GM23248 (cell line): ENCODE measurements at regions not wholly inside any gene's neighbourhood (a gene's known extent, or its start where the extent isn't known, plus 50 kb on each side); places are given as distances from the start of the nearest gene placed in this dataset.
"Not testable (repeated sequence)": the region's sequence is repeated elsewhere in the genome, so short reads cannot be mapped to it uniquely, and the experiment has no call there.

ENCODE experiments used
- DNase-seq: peaks from one replicate; pipeline ENCODE4 v3.0.0-alpha.2; 2015
- H2AFZ ChIP-seq: fragments of 200-600 bp; sonication (generic); 2 replicates; pipeline ENCODE4 v1.6.1; 2016; ENCODE audit warnings: antibody characterized with exemption
- H3F3A ChIP-seq: fragments of 200-600 bp; sonication (generic); 2 replicates; pipeline ENCODE4 v1.6.1; 2016; ENCODE audit warnings: mild to moderate bottlenecking, antibody characterized with exemption, mixed run types; ENCODE audit not compliant: insufficient read depth
- H3K27ac ChIP-seq: fragments of 200-600 bp; sonication (generic); 2 replicates; pipeline ENCODE4 v1.5.1; 2016; ENCODE audit warnings: mild to moderate bottlenecking
- H3K27me3 ChIP-seq: fragments of 200-600 bp; sonication (generic); replicated peaks from 2 replicates; pipeline ENCODE4 v1.6.1; 2016; ENCODE audit warnings: mild to moderate bottlenecking; ENCODE audit not compliant: insufficient read depth
- H3K36me3 ChIP-seq: fragments of 200-600 bp; sonication (generic); 2 replicates; pipeline ENCODE4 v1.6.1; 2016; ENCODE audit warnings: low read depth, mild to moderate bottlenecking
- H3K4me1 ChIP-seq: fragments of 200-600 bp; sonication (generic); 2 replicates; pipeline ENCODE4 v1.6.1; 2016; ENCODE audit warnings: mild to moderate bottlenecking; ENCODE audit not compliant: insufficient read depth
- H3K4me2 ChIP-seq: fragments of 200-600 bp; sonication (generic); one replicate; pipeline ENCODE4 v1.6.1; 2016; ENCODE audit warnings: mild to moderate bottlenecking; ENCODE audit not compliant: unreplicated experiment
- H3K4me3 ChIP-seq: fragments of 200-600 bp; sonication (generic); 2 replicates; pipeline ENCODE4 v1.5.1; 2016; ENCODE audit warnings: mild to moderate bottlenecking
- H3K79me2 ChIP-seq: fragments of 200-600 bp; sonication (generic); 2 replicates; pipeline ENCODE4 v1.6.1; 2016; ENCODE audit warnings: mild to moderate bottlenecking; ENCODE audit not compliant: insufficient read depth
- H3K9ac ChIP-seq: fragments of 200-600 bp; sonication (generic); 2 replicates; pipeline ENCODE4 v1.6.1; 2016; ENCODE audit warnings: mild to moderate bottlenecking
- H3K9me2 ChIP-seq: fragments of 200-600 bp; sonication (generic); 2 replicates; pipeline ENCODE4 v1.6.1; 2016; ENCODE audit warnings: mixed run types, mild to moderate bottlenecking, moderate library complexity; ENCODE audit not compliant: insufficient read depth
- H3K9me3 ChIP-seq: fragments of 200-600 bp; sonication (generic); one replicate; pipeline ENCODE4 v1.6.1; 2017; ENCODE audit warnings: low read depth
- H4K20me1 ChIP-seq: fragments of 200-600 bp; sonication (generic); 2 replicates; pipeline ENCODE4 v1.6.0; 2016; ENCODE audit not compliant: insufficient read depth
- EZH2 ChIP-seq: fragments of 200-600 bp; sonication (generic); IDR thresholded peaks from 2 replicates; pipeline ENCODE4 v1.6.1; 2018; ENCODE audit warnings: antibody characterized with exemption, mild to moderate bottlenecking; ENCODE audit not compliant: insufficient read depth, poor library complexity, severe bottlenecking
- EZH2phosphoT487 ChIP-seq: fragments of 200-600 bp; sonication (generic); IDR thresholded peaks from 2 replicates; pipeline ENCODE4 v1.6.1; 2018; ENCODE audit warnings: antibody characterized with exemption, moderate library complexity, mild to moderate bottlenecking, low read depth; ENCODE audit not compliant: insufficient read depth
- WGBS, 2 experiments: methylation state at CpG; one replicate each; pipeline ENCODE4 v1.1.6; 2015 to 2017; ENCODE audit warnings: low lambda C conversion rate in 2 of 2, low coverage in 1 of 2; ENCODE audit errors: missing lambda C conversion rate in 2 of 2; 5-methylcytosine and 5-hydroxymethylcytosine counted together
- in situ Hi-C: fragments of 300-500 bp; cut with MboI; formaldehyde crosslinking; loops from 2 replicates; pipeline ENCODE4 v1.15.0; 2020

- Histone ChIP-seq H3K4me2 (no peak overlapping the region), H3K27ac (no peak overlapping the region), H4K20me1 (no peaks in the 10 kb centered on the region), H3K27me3 (0 out of 2 replicates have a peak, but pooled peaks cover 10% of the 10 kb centered on the region), H3K9me2 (no peaks in the 10 kb centered on the region), H3K9ac (no peak overlapping the region), H3K79me2 (no peaks in the 10 kb centered on the region), H3K4me3 (no peak overlapping the region), H3K9me3 (no peaks in the 10 kb centered on the region), H3K36me3 (no peaks in the 10 kb centered on the region), H2AFZ (no peak overlapping the region), H3K4me1 (peaks cover 7% of the 10 kb centered on the region), H3F3A (no peaks in the 10 kb centered on the region)
- peak; percentile 9 for DNase-seq
- no peak for TF ChIP-seq EZH2
- TF ChIP-seq EZH2phosphoT487, result no peak
- in situ Hi-C loops, result no loop called here
- 46 to 54% methylated on average over 7 of the region's 7 CpGs for WGBS, 2 experiments
These were observed 106.7 kb upstream of the PLEKHG1 start for GRCh38 chr6:150492941-150493340.

GRCh38 chr6:150493552-150493951 lies 106.1 kb upstream of the PLEKHG1 start:
- not testable (repeated sequence) for H3K9ac ChIP-seq, H3K4me2 ChIP-seq

GRCh38 chr6:150494241-150494640 lies 105.4 kb upstream of the PLEKHG1 start:
- Histone ChIP-seq H3K4me2 (no peak overlapping the region), H4K20me1 (no peaks in the 10 kb centered on the region), H3K9me3 (no peaks in the 10 kb centered on the region), H2AFZ (no peak overlapping the region), H3K36me3 (no peaks in the 10 kb centered on the region), H3F3A (no peaks in the 10 kb centered on the region), H3K9me2 (no peaks in the 10 kb centered on the region), H3K9ac (no peak overlapping the region), H3K27ac (no peak overlapping the region), H3K4me3 (no peak overlapping the region), H3K27me3 (0 out of 2 replicates have a peak, but pooled peaks cover 5% of the 10 kb centered on the region), H3K79me2 (no peaks in the 10 kb centered on the region), H3K4me1 (peaks cover 7% of the 10 kb centered on the region)
- in situ Hi-C loops, result no loop called here
- WGBS, 2 experiments, result 14 to 17% methylated on average over 5 of the region's 5 CpGs
- TF ChIP-seq EZH2 (no peak), EZH2phosphoT487 (no peak)
- DNase-seq, result peak; percentile 5

More at GRCh38 chr6:150493552-150493951, 106.1 kb upstream of the PLEKHG1 start:
- H3K27ac ChIP-seq, H3K79me2 ChIP-seq, DNase-seq, H4K20me1 ChIP-seq, in situ Hi-C loops, H3K27me3 ChIP-seq, H3K36me3 ChIP-seq, H3K4me1 ChIP-seq, H3F3A ChIP-seq, H3K9me3 ChIP-seq, H3K4me3 ChIP-seq, H3K9me2 ChIP-seq, H2AFZ ChIP-seq: not testable (repeated sequence)
- WGBS, 2 experiments, result 94 to 100% methylated on average over 2 of the region's 2 CpGs

GRCh38 chr6:150495126-150495525 lies 104.6 kb upstream of the PLEKHG1 start:
- 88 to 92% methylated on average over 1 of the region's 1 CpG for WGBS, 2 experiments
- Histone ChIP-seq H3F3A (no peaks in the 10 kb centered on the region), H3K4me1 (peaks cover 7% of the 10 kb centered on the region), H3K4me2 (no peak overlapping the region), H3K9ac (no peak overlapping the region), H2AFZ (no peak overlapping the region), H3K79me2 (no peaks in the 10 kb centered on the region), H3K36me3 (no peaks in the 10 kb centered on the region), H3K9me2 (no peaks in the 10 kb centered on the region), H3K27me3 (0 out of 2 replicates have a peak, but pooled peaks cover 5% of the 10 kb centered on the region), H4K20me1 (no peaks in the 10 kb centered on the region), H3K27ac (no peak overlapping the region), H3K9me3 (no peaks in the 10 kb centered on the region), H3K4me3 (no peak overlapping the region)
- no peak for TF ChIP-seq EZH2phosphoT487
- no peak for TF ChIP-seq EZH2
- DNase-seq, result no peak
- in situ Hi-C loops, result no loop called here

GRCh38 chr6:150496629-150497028 lies 103.1 kb upstream of the PLEKHG1 start:
- no peak for DNase-seq
- Histone ChIP-seq H3K4me1 (peaks cover under 1% of the 10 kb centered on the region), H2AFZ (no peak overlapping the region), H4K20me1 (no peaks in the 10 kb centered on the region), H3K9me2 (no peaks in the 10 kb centered on the region), H3K9me3 (no peaks in the 10 kb centered on the region), H3K4me3 (no peak overlapping the region), H3K27ac (no peak overlapping the region), H3F3A (no peaks in the 10 kb centered on the region), H3K9ac (no peak overlapping the region), H3K36me3 (no peaks in the 10 kb centered on the region), H3K79me2 (no peaks in the 10 kb centered on the region), H3K4me2 (no peak overlapping the region), H3K27me3 (0 out of 2 replicates have a peak, but pooled peaks cover 5% of the 10 kb centered on the region)
- 51 to 52% methylated on average over 2 of the region's 2 CpGs for whole genome bisulfite sequencing, 2 experiments
- in situ Hi-C loops, result no loop called here
- TF ChIP-seq EZH2phosphoT487 (no peak), EZH2 (no peak)
